Neural cell (in vitro differentiated cells): ENCODE measurements at regions not wholly inside any gene's neighbourhood (a gene's known extent, or its start where the extent isn't known, plus 50 kb on each side); places are given as distances from the start of the nearest gene placed in this dataset.
"Not testable (repeated sequence)": the region's sequence is repeated elsewhere in the genome, so short reads cannot be mapped to it uniquely, and the experiment has no call there.

Experiments
- H2AFZ ChIP-seq: fragments of 200-600, 300-800 bp; sonication (generic), shearing (Covaris generic); 2 replicates; pipeline ENCODE4 v1.6.0; 2014; ENCODE audit warnings: low read depth, mild to moderate bottlenecking, antibody characterized with exemption, low read length, moderate library complexity
- H3F3A ChIP-seq: fragments of 200-600 bp; shearing (Covaris generic); 2 replicates; pipeline ENCODE4 v1.6.1; 2016; ENCODE audit warnings: mild to moderate bottlenecking, moderate library complexity, mixed read lengths, antibody characterized with exemption, low read length; ENCODE audit not compliant: insufficient read depth, poor library complexity, severe bottlenecking
- H3K27ac ChIP-seq: fragments of 200-600, 300-800 bp; sonication (generic), shearing (Covaris generic); 2 replicates; pipeline ENCODE4 v1.5.1; 2014; ENCODE audit warnings: mild to moderate bottlenecking, low read length, moderate library complexity
- H3K27me3 ChIP-seq: fragments of 300-800, 200-600 bp; sonication (generic), shearing (Covaris generic); 2 replicates; pipeline ENCODE4 v1.6.0; 2014; ENCODE audit warnings: mild to moderate bottlenecking, low read depth, low read length, moderate library complexity; ENCODE audit not compliant: insufficient read depth
- H3K36me3 ChIP-seq: fragments of 300-800, 200-600 bp; sonication (generic), shearing (Covaris generic); 2 replicates; pipeline ENCODE4 v1.5.1; 2014; ENCODE audit warnings: mild to moderate bottlenecking, antibody characterized with exemption, low read length, moderate library complexity; ENCODE audit not compliant: insufficient read depth
- H3K4me2 ChIP-seq: fragments of 300-800, 200-600 bp; sonication (generic), shearing (Covaris generic); 2 replicates; pipeline ENCODE4 v1.6.0; 2014; ENCODE audit warnings: mild to moderate bottlenecking, low read length
- H3K4me3 ChIP-seq: fragments of 300-800, 200-600 bp; sonication (generic), shearing (Covaris generic); 2 replicates; pipeline ENCODE4 v1.5.1; 2014; ENCODE audit warnings: mild to moderate bottlenecking, low read length, moderate library complexity
- H3K79me2 ChIP-seq: fragments of 200-600 bp; shearing (Covaris generic); replicated peaks from 2 replicates; pipeline ENCODE4 v1.6.0; 2014; ENCODE audit warnings: mild to moderate bottlenecking, low read length, moderate library complexity; ENCODE audit not compliant: insufficient read depth
- H3K9ac ChIP-seq: fragments of 300-800, 200-600 bp; sonication (generic), shearing (Covaris generic); 2 replicates; pipeline ENCODE4 v1.6.1; 2016; ENCODE audit warnings: mild to moderate bottlenecking, low read length, mixed read lengths
- H3K9me2 ChIP-seq: fragments of 200-600 bp; shearing (Covaris generic); 2 replicates; pipeline ENCODE4 v1.6.1; 2016; ENCODE audit warnings: mild to moderate bottlenecking, low read length, mixed read lengths; ENCODE audit not compliant: insufficient read depth
- H3K9me3 ChIP-seq: fragments of 200-600, 300-800 bp; sonication (generic), shearing (Covaris generic); 2 replicates; pipeline ENCODE4 v1.6.1; 2016; ENCODE audit warnings: mild to moderate bottlenecking, mixed run types, low read length, moderate library complexity, mixed read lengths
- H4K20me1 ChIP-seq: fragments of 200-600 bp; shearing (Covaris generic); 2 replicates; pipeline ENCODE4 v1.6.1; 2016; ENCODE audit warnings: mild to moderate bottlenecking, mixed run types; ENCODE audit not compliant: insufficient read depth
- EP300 ChIP-seq: fragments of 450-650 bp; conservative IDR thresholded peaks from 2 replicates; pipeline ENCODE4 v1.6.1; 2014; ENCODE audit warnings: antibody characterized with exemption, mild to moderate bottlenecking, moderate library complexity; ENCODE audit not compliant: poor library complexity, severe bottlenecking
- EZH2 ChIP-seq: fragments of 200-600, 300-800 bp; shearing (Covaris generic), sonication (generic); IDR thresholded peaks from 2 replicates; pipeline ENCODE4 v1.6.1; 2014; ENCODE audit warnings: antibody characterized with exemption, low read length, borderline replicate concordance, mild to moderate bottlenecking; ENCODE audit not compliant: insufficient read depth, poor library complexity, severe bottlenecking
- MXI1 ChIP-seq: fragments of 450-650 bp; conservative IDR thresholded peaks from 2 replicates; pipeline ENCODE4 v1.6.1; 2014; ENCODE audit warnings: antibody characterized with exemption, mild to moderate bottlenecking; ENCODE audit not compliant: poor library complexity, severe bottlenecking
- POLR2AphosphoS5 ChIP-seq: IDR thresholded peaks from 2 replicates; pipeline ENCODE4 v1.6.1; 2012
- RAD21 ChIP-seq: fragments of 450-650 bp; conservative IDR thresholded peaks from 2 replicates; pipeline ENCODE4 v1.6.1; 2014; ENCODE audit warnings: antibody characterized with exemption, mild to moderate bottlenecking, moderate library complexity
- SMC3 ChIP-seq: fragments of 450-650 bp; conservative IDR thresholded peaks from 2 replicates; pipeline ENCODE4 v1.6.1; 2014; ENCODE audit warnings: antibody characterized with exemption, mild to moderate bottlenecking, moderate library complexity; ENCODE audit not compliant: poor library complexity
- TAF1 ChIP-seq: IDR thresholded peaks from 2 replicates; pipeline ENCODE4 v1.6.1; 2012; ENCODE audit warnings: low read depth
- TF ChIP-seq, protein P1 (sequence below): IDR thresholded peaks from 2 replicates; pipeline ENCODE4 v1.6.1; 2012; ENCODE audit warnings: borderline replicate concordance
- TF ChIP-seq, protein P2 (sequence below): fragments of 450-650 bp; IDR thresholded peaks from 2 replicates; pipeline ENCODE4 v1.5.1; 2014; ENCODE audit warnings: antibody characterized with exemption, mild to moderate bottlenecking, moderate library complexity; ENCODE audit not compliant: poor library complexity, severe bottlenecking

DNA sequence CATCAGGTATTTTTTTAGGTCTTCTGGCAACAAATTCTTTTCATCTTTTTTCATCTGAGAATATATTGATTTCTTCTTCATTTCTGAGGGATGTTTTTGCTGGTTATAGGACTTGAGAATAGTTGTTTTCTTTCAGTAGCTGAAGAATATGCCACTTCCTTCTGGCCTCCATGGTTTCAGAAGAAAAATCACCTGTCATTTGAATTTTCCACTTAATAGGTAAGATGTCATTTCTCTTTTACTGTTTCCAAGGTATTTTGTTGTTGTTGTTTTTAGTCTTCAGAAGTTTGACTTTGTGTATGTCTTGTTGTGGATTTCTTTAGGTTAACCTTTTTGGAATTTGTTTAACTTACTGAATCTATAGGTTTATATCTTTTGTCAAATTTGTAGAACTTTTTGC lies 257.8 kb upstream of the AMIGO2 start:
- Histone ChIP-seq H3K9me2 (no peaks in the 10 kb centered on the region), H3K27ac (no peak overlapping the region), H3K36me3 (no peaks in the 10 kb centered on the region), H3K9me3 (no peaks in the 10 kb centered on the region), H3K79me2 (no peaks in the 10 kb centered on the region), H3K27me3 (no peaks in the 10 kb centered on the region), H3K4me3 (no peak overlapping the region), H4K20me1 (no peaks in the 10 kb centered on the region), H2AFZ (no peak overlapping the region), H3K9ac (no peak overlapping the region), H3F3A (no peaks in the 10 kb centered on the region), H3K4me2 (no peak overlapping the region)
- no peak for TF ChIP-seq MXI1
- no peak for TF ChIP-seq EP300
- no peak for TF ChIP-seq POLR2AphosphoS5
- TF ChIP-seq, protein P1, sequence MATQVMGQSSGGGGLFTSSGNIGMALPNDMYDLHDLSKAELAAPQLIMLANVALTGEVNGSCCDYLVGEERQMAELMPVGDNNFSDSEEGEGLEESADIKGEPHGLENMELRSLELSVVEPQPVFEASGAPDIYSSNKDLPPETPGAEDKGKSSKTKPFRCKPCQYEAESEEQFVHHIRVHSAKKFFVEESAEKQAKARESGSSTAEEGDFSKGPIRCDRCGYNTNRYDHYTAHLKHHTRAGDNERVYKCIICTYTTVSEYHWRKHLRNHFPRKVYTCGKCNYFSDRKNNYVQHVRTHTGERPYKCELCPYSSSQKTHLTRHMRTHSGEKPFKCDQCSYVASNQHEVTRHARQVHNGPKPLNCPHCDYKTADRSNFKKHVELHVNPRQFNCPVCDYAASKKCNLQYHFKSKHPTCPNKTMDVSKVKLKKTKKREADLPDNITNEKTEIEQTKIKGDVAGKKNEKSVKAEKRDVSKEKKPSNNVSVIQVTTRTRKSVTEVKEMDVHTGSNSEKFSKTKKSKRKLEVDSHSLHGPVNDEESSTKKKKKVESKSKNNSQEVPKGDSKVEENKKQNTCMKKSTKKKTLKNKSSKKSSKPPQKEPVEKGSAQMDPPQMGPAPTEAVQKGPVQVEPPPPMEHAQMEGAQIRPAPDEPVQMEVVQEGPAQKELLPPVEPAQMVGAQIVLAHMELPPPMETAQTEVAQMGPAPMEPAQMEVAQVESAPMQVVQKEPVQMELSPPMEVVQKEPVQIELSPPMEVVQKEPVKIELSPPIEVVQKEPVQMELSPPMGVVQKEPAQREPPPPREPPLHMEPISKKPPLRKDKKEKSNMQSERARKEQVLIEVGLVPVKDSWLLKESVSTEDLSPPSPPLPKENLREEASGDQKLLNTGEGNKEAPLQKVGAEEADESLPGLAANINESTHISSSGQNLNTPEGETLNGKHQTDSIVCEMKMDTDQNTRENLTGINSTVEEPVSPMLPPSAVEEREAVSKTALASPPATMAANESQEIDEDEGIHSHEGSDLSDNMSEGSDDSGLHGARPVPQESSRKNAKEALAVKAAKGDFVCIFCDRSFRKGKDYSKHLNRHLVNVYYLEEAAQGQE, result no peak
- TF ChIP-seq SMC3, result no peak
- no peak for TF ChIP-seq EZH2
- TF ChIP-seq TAF1, result no peak
- no peak for TF ChIP-seq RAD21
- TF ChIP-seq, protein P2, sequence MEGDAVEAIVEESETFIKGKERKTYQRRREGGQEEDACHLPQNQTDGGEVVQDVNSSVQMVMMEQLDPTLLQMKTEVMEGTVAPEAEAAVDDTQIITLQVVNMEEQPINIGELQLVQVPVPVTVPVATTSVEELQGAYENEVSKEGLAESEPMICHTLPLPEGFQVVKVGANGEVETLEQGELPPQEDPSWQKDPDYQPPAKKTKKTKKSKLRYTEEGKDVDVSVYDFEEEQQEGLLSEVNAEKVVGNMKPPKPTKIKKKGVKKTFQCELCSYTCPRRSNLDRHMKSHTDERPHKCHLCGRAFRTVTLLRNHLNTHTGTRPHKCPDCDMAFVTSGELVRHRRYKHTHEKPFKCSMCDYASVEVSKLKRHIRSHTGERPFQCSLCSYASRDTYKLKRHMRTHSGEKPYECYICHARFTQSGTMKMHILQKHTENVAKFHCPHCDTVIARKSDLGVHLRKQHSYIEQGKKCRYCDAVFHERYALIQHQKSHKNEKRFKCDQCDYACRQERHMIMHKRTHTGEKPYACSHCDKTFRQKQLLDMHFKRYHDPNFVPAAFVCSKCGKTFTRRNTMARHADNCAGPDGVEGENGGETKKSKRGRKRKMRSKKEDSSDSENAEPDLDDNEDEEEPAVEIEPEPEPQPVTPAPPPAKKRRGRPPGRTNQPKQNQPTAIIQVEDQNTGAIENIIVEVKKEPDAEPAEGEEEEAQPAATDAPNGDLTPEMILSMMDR, result no peak

DNA sequence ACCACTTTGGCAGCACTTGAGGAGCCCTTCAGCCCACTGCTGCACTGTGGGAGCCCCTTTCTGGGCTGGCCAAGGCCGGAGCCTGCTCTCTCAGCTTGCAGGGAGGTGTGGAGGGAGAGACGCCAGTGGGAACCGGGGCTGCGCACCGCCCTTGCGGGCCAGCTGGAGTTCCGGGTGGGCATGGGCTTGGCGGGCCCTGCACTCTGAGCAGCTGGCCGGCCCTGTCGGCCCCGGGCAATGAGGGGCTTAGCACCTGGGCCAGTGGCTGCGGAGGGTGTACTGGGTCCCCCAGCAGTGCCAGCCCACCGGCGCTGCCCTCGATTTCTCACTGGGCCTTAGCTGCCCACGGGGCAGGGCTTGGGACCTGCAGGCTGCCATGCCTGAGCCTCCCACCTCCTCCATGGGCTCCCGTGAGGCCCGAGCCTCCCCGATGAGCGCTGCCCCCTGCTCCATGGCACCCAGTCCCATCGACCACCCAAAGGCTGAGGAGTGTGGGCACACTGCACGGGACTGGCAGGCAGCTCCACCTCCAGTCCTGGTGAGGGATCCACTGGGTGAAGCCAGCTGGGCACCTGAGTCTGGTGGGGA lies 253.6 kb upstream of the AMIGO2 start:
- not testable (repeated sequence) for H3K36me3 ChIP-seq, H2AFZ ChIP-seq, H3F3A ChIP-seq, H3K4me2 ChIP-seq, H3K4me3 ChIP-seq, H3K9me3 ChIP-seq, H3K27me3 ChIP-seq, H3K9ac ChIP-seq, H3K79me2 ChIP-seq, H3K27ac ChIP-seq, H4K20me1 ChIP-seq, H3K9me2 ChIP-seq
